CD1c-positive myeloid dendritic cell (primary cell): ENCODE measurements at regions not wholly inside any gene's neighbourhood (a gene's known extent, or its start where the extent isn't known, plus 50 kb on each side); places are given as distances from the start of the nearest gene placed in this dataset.
"Not testable (repeated sequence)": the region's sequence is repeated elsewhere in the genome, so short reads cannot be mapped to it uniquely, and the experiment has no call there.

Source experiments
- DNase-seq: peaks from one replicate; pipeline ENCODE4 v3.0.0-alpha.2; 2016; ENCODE audit errors: extremely low spot score

- no peak for DNase-seq
Observed at GRCh38 chr5:56659971-56660370, 155.4 kb upstream of the MAP3K1 start.

DNA sequence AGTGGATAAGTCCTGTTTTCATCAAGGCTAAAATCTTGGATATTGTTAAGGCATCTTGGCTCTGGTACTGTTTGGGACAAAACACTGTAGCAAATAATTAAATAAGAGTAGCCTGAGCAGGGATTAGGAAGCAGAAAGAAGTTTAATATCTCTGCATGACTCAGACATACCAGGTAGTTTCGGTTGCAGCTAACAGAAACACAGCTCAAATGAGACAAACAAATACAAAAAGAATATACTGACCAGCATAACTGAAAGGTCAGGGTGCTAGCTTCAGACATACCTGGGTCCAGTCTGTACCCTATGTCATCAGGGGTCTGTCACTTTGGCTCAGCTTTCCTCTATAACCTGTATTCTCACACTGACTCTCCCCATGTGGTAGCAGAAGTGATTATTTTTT lies 156.4 kb upstream of the MAP3K1 start:
- no peak for DNase-seq

- peak; percentile 28 for DNase-seq
Observed at GRCh38 chr5:56656846-56657726, 158.3 kb upstream of the MAP3K1 start.

DNA sequence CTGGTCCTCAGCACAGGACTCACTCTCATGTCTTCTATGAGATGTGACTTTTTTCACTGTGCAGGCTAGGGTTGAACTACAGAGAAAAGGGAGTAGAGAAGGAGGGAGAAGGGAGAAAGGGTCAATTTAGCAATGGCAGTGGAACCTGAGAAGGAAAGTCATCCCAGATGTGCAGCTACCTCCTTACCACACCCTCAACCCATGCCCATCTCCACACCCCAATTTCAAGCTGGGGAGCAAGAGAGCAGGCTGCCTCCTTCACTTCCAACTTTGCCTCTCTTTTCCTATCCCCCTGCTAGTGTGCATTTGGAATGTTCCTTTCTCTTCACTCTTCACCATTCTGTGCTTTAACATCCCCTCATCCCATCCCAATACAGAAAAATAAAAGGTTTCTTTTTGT lies 163.5 kb upstream of the MAP3K1 start:
- no peak for DNase-seq

- DNase-seq: no peak
Observed at GRCh38 chr5:56650386-56650785, 165.0 kb upstream of the MAP3K1 start.

DNA sequence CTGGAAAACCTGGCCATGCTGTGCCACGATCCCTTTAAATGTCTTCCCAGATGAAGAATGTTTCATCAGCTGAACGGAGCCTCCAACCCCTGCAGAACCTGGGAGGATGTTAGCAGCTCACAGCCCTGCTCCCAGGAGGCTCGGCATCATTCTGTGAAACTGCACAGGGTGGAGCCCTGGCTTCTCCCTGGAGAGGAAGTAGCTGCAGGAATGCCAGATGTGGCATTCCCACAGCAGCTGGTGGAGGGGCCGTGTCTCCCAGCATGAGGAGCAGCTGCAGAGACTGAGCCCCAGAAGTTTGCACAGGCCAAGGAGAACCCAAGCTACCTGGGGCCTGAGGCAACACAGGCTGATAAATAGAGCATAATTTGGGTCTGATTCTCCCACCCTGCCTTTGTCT lies 165.8 kb upstream of the MAP3K1 start:
- DNase-seq: no peak

GRCh38 chr5:56648460-56649034 lies 166.8 kb upstream of the MAP3K1 start:
- no peak for DNase-seq

DNA sequence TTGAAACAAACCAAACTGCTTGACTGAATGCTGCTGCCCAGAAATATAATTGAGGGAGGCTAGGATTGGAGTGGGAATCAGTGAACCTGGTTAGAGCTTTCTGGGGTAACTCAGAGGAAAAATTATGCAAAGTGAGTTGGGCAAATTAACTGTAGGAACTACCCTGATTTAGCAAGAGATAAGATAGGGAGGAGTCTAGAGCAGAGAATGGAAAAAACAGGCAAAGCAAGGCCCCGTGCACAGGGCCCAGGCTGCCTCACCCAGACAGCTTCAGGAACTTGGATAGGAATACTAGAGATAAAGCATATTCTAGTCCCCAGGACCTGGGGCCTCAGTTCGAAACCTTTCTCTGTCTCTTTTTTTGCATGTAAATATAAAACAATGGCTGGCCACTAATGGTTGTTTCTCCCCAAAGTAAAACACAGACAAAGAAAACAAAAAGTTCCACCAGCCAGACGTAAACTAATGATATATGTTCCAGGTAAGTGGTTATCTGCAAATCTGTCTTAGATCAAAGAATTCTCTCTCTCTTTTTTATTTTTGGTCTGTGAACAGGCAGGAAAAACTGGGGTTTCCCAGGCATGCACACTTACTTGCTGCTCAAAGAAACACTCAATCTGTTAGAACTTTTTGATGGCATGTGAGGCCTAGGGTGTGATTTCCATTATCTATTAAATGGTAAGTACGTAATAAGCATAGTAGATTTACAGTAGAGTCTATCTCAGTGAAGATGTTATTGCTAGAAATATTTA lies 168.1 kb upstream of the MAP3K1 start:
- DNase-seq: no peak

DNA sequence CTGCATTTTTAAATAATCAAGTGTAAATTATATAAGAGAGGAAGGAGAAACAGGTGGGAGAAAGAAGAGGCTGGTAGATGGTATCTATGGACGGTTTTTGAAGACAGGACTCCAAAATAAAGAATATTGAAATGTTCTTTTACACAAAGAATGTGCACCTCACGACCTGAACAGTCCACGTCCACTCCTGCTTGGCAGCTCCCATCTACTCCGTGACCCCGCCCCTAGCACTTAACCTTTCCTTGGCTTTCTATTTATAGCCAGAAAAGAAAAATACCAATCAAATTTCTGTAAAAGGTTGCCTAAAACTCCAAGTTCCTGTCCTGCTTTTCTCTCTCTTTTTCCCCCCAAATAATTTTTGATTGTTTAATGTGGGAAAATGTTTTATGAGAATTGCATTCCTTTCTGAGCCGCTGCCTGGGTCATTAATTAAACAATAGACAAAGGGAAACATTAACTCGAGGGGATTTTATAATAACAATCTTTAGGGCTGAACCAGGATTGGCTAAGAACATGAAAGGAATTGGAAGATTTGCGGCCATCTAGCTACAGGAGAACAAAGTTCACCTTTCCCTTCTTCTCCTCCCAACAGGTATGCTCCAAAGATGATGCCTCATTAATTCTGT lies 173.6 kb upstream of the MAP3K1 start:
- DNase-seq: no peak

DNA sequence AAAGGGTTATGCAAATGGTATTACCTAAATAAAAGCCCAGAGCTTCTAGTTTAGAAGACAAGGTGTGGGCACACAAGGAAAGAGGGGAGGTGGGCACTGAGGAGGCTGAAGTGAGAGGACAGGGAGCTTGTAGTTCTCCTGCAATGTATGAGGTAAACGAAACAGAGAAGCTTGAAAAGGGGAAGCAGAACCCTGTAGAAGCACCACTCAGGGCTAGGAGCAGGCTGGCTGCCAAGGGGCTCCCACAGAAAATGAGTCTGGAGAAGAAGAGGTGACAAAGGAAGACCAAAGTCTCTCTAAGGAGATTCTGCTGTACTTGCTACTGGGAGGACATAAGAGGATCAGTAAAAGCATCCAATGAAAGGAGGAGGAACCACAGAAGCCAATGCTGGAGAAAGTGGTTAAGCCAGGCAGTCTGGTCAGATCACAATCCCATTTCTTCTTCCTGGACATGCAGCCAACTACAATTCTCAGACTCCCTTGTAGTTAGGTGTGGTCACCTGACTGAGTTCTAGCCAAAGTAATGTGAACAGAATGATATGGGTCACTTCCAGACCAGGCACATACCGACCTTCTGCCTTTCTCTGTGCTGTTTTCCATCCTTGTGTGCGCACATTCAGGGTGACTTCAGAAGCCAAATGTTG lies 174.5 kb upstream of the MAP3K1 start:
- DNase-seq: peak; percentile 80

- DNase-seq: peak; percentile 42
Observed at GRCh38 chr5:56639476-56639875, 175.9 kb upstream of the MAP3K1 start.

DNA sequence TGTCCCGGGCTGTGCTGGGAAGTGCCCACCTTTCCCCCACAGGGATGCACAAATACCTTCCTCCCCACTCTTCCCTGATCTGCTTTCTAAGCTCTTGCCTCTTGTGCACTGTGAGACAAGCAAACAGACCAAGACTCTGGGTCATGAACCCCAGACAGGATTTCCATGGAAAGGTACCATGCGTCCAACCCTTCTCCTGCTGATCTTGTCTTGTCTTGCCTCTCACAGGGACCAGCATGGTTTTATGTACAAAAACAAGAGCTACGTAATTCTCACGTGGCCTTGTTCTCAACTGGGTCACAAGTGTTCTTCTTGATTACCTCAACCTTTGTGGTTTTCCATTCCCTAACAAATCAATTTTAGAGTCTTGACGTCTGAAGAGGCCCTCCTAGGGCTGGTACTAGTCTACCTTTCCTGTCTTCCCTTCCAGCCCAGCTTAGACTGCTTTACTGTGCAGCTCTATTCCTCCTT lies 176.5 kb upstream of the MAP3K1 start:
- peak; percentile 33 for DNase-seq

DNA sequence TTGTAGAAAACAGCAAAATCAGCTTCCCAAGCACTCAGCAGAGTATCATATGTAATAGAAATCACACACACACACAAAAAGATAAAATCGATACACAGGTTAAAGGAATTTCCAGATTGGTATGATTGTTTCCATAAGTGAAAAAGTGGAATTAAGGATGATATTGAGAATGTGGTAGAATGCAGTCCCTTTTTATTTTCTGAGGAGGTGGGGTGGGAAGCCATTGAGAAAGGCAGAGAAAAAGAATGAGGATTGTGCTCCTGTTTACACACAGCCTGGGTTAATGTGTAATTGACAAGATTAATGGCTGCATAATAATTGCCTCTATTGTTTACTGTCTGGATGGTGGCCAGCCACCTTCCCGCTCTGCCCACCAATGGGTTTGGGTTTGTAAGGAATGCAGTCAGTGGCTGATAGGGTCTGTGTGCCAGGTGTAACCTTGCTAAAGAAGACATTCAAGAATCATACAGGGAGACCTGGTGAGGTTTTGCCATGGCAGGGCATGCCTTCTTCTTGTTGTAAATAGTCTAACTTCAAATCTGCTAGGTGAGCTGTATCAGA lies 177.2 kb upstream of the MAP3K1 start:
- DNase-seq: no peak

GRCh38 chr5:56637321-56637920 lies 177.9 kb upstream of the MAP3K1 start:
- DNase-seq: no peak

DNA sequence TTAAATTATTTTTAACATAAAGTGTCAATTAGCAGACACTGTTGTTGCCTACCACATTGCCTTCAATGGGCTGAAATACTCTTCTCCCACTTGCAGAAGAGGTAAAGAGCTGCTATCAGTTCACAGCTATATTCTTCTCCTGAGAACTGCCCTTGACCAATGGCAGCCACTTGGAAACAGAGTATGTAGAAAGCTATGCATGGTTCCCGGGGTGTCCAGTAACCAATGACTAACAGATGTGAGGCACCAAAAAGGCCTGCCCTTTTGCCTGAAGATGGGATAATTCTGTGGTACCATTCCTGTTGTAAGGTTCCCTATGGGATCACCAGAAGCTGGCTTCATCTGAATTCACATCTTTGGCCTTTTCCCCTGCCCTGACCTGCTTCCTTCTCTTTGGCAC lies 181.4 kb upstream of the MAP3K1 start:
- DNase-seq: no peak

- DNase-seq: no peak
Observed at GRCh38 chr5:56632939-56633338, 182.4 kb upstream of the MAP3K1 start.

- no peak for DNase-seq
Observed at GRCh38 chr5:56632199-56632598, 183.2 kb upstream of the MAP3K1 start.

- DNase-seq: peak; percentile 11
Observed at GRCh38 chr5:56631719-56632118, 183.6 kb upstream of the MAP3K1 start.

DNA sequence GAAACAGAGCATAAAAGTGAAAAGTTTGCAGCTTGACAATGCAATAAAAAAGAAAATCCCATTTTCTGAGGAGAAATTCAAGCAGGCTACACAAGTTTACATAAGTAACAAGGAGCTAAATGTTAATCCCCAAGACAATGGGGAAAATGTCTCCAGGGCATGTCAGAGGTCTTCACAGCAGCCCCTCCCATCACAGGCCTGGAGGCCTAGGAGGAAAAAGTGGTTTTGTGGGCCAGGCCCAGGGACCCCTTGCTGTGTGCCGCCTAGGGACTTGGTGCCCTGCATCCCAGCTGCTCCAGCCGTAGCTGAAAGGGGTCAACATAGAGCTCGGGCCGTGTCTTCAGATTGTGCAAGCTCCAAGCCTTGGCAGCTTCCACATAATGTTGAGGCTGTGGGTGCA lies 186.7 kb upstream of the MAP3K1 start:
- DNase-seq: not testable (repeated sequence)

DNA sequence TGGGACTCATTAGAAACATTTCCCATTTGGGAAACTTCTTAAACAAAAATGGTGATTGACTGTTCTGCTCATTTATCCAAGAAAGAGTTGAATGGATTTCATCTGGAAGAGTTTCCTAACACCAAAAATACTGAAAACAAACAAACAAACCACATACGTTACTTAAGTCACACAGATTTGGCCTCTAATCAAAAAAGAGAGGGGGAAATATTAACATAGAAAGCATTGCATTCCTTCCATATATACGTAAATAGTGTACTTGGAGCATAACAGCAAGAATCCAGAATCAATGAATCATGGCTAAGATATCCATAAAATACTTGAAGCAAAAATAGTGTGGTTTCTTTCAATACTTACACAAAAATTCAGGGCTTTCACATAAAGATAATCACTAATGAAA lies 189.8 kb upstream of the MAP3K1 start:
- no peak for DNase-seq

DNA sequence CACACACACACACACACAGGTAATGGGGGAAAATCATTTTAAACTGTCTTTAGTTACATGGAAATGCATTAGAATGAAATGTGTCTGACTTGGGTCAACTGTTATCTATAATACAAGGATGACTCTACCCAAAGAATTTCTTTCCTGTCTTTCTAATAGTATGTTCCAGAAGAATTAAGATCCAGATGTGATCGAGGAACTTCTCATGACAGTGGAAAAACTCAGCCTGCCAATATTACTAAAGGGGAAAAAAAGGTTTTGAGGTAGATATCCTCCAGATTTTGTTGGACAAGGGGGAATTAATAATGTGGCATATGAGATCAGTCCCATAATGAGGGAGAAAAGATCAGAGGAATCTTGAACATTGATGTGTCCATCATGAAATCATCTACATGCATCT lies 190.6 kb upstream of the MAP3K1 start:
- no peak for DNase-seq
